Upper lobe of right lung (tissue), 1 donor: ENCODE measurements at regions not wholly inside any gene's neighbourhood (a gene's known extent, or its start where the extent isn't known, plus 50 kb on each side); places are given as distances from the start of the nearest gene placed in this dataset.

Experiments
- ATAC-seq: fragments of 200-7000 bp; cut with Tn5 transposase; one replicate; pipeline ENCODE4 v1.9.1; 2020; ENCODE audit warnings: mild to moderate bottlenecking, moderate library complexity
- DNase-seq: peaks from one replicate; pipeline ENCODE4 v3.0.0-alpha.2; 2020
- H3K27ac ChIP-seq: fragments of 200-600 bp; one replicate; pipeline ENCODE4 v1.8.0; 2022
- H3K27me3 ChIP-seq: fragments of 200-600 bp; one replicate; pipeline ENCODE4 v1.8.0; 2022; ENCODE audit warnings: mild to moderate bottlenecking
- H3K36me3 ChIP-seq: fragments of 200-600 bp; one replicate; pipeline ENCODE4 v1.8.0; 2022
- H3K4me1 ChIP-seq: fragments of 200-600 bp; one replicate; pipeline ENCODE4 v1.8.0; 2022
- H3K4me3 ChIP-seq: fragments of 200-600 bp; one replicate; pipeline ENCODE4 v1.8.0; 2022; ENCODE audit warnings: mild to moderate bottlenecking
- H3K9me3 ChIP-seq: fragments of 200-600 bp; one replicate; pipeline ENCODE4 v1.8.0; 2022
- CTCF ChIP-seq: fragments of 200-600 bp; IDR thresholded peaks from one replicate; pipeline ENCODE4 v1.8.0; 2022; ENCODE audit warnings: antibody characterized with exemption
- intact Hi-C: fragments of 100-400 bp; cut with DNase I; formaldehyde crosslinking; loops from one replicate; pipeline ENCODE4 v1.11.0; 2022
- donor health status: DM: no; HTN: yes; CAD: no; lungs with severe emphysema.

DNA sequence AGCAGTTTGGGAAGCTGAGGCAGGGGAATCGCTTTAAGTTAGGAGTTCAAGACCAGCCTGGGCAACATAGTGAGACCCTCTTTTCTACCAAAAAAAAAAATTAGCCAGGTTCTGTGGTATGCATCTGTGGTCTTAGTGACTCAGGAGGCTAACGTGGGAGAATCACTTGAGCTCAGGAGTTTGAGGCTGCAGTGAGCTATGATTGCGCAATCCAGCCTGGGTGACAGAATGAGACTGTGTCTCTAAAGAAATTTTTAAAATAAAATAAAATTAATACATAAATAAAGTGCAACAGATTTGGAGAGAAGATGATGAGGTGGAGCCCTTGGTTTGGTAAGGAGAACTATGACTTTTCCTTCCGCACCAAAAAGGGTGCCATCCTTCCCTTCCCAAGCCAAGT lies 436.9 kb downstream of the NLGN4X start:
- TF ChIP-seq CTCF, result no peak
- DNase-seq, result no peak
- intact Hi-C loops, result no loop called here
- H3K36me3 ChIP-seq, result no peaks in the 10 kb centered on the region
- H3K27me3 ChIP-seq, result no peaks in the 10 kb centered on the region
- no peaks in the 10 kb centered on the region for H3K9me3 ChIP-seq
- no peak for ATAC-seq
- H3K27ac ChIP-seq, result no peak overlapping the region
- no peaks in the 10 kb centered on the region for H3K4me1 ChIP-seq
- H3K4me3 ChIP-seq, result no peak overlapping the region

- DNase-seq (no peak), ATAC-seq (no peak)
- Histone ChIP-seq H3K4me1 (no peaks in the 10 kb centered on the region), H3K27me3 (no peaks in the 10 kb centered on the region), H3K27ac (no peak overlapping the region), H3K36me3 (no peaks in the 10 kb centered on the region), H3K9me3 (no peaks in the 10 kb centered on the region), H3K4me3 (no peak overlapping the region)
- intact Hi-C loops, result no loop called here
- no peak for TF ChIP-seq CTCF
These were observed 439.8 kb downstream of the NLGN4X start for GRCh38 chrX:5788910-5789309.

DNA sequence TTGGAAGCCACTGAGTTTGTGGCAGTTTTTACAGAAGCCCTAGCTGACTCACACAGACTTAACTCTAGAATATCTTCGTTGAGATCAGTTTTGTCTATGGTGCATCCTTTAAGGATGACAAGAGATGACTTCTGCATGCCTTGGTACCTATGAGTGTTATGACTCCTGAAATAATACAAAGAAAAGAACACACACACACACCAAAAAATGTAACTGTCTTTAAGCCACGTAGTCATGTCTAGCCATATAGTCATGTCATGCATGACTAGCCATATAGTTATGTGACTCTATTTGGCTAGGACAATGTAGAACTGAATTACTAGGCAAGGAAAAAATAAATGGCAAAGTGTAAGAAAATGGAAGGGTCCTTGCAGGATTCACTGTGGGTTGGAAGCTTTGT lies 447.8 kb downstream of the NLGN4X start:
- intact Hi-C loops, result no loop called here
- no peak for TF ChIP-seq CTCF
- DNase-seq (no peak), ATAC-seq (no peak)
- Histone ChIP-seq H3K36me3 (no peaks in the 10 kb centered on the region), H3K4me3 (no peak overlapping the region), H3K9me3 (no peaks in the 10 kb centered on the region), H3K4me1 (no peaks in the 10 kb centered on the region), H3K27me3 (no peaks in the 10 kb centered on the region), H3K27ac (no peak overlapping the region)

DNA sequence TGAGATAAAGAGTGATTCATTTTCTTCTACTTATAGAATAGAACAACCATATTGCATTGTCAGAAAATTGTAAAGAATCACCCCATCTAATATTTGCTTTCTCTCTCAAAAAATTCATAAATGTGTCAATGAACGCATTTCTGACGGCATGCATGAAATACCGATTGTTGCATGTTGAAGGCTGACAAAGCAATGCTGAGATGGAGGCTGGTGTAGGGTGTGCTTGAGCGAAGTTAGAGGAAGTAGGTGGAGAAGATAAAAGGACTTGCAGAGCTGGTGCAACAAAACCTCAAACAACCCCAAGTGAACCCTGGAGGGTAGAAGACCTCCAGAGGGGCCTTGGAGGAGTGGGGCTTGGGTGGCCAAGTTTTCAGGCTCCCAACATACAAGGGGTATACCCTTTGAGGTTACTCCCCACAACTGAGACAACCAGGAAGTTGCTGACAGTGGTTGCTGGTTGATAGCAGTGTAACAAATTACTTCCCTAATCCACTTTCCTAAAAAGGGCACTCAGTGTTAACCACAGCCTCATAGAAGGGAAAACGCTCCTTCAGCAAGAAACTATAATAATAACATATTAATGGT lies 452.7 kb downstream of the NLGN4X start:
- Histone ChIP-seq H3K27me3 (no peaks in the 10 kb centered on the region), H3K4me3 (no peak overlapping the region), H3K9me3 (no peaks in the 10 kb centered on the region), H3K36me3 (no peaks in the 10 kb centered on the region), H3K4me1 (no peaks in the 10 kb centered on the region), H3K27ac (no peak overlapping the region)
- no peak for DNase-seq
- ATAC-seq, result no peak
- intact Hi-C loops, result no loop called here
- no peak for TF ChIP-seq CTCF

GRCh38 chrX:5774446-5774845 lies 454.2 kb downstream of the NLGN4X start:
- intact Hi-C loops, result no loop called here
- H3K27ac ChIP-seq, result no peak overlapping the region
- no peak for TF ChIP-seq CTCF

DNA sequence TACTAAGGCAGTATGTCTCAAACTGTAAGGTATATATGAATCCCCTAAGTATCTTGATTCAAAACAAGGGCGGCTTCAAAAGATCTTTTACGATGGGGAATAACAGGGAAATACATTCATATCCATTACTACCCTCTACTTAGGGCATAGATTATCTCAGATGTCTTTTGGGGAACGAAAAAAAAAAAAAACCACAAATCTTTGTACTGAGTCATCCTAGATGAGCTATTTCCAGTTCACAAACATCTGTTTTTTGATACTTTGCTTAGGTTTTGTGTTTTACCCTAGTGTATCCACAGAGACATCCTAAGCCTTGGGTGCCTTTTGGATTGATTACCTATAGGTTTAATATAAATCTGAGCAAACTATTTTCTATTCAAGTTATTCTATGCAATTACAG lies 457.2 kb downstream of the NLGN4X start:
- H3K27ac ChIP-seq, result no peak overlapping the region
- H3K27me3 ChIP-seq, result no peaks in the 10 kb centered on the region
- no peak for DNase-seq
- H3K4me1 ChIP-seq, result no peaks in the 10 kb centered on the region
- intact Hi-C loops, result no loop called here
- no peaks in the 10 kb centered on the region for H3K36me3 ChIP-seq
- TF ChIP-seq CTCF, result no peak
- ATAC-seq, result no peak
- H3K4me3 ChIP-seq, result no peak overlapping the region
- no peaks in the 10 kb centered on the region for H3K9me3 ChIP-seq

More at GRCh38 chrX:5774446-5774845, 454.2 kb downstream of the NLGN4X start:
- ATAC-seq, result no peak
- Histone ChIP-seq H3K36me3 (no peaks in the 10 kb centered on the region), H3K27me3 (no peaks in the 10 kb centered on the region), H3K4me1 (no peaks in the 10 kb centered on the region), H3K9me3 (no peaks in the 10 kb centered on the region), H3K4me3 (no peak overlapping the region)
- no peak for DNase-seq
